IMR-90 (cell line): ENCODE measurements at regions not wholly inside any gene's neighbourhood (a gene's known extent, or its start where the extent isn't known, plus 50 kb on each side); places are given as distances from the start of the nearest gene placed in this dataset.

ENCODE experiments used
- ATAC-seq: fragments of 200-7000 bp; cut with Tn5 transposase; 2 replicates; pipeline ENCODE4 v1.9.1; 2020; ENCODE audit warnings: low read depth, mild to moderate bottlenecking, moderate library complexity
- BruUV-seq: library from RNA; stranded (reverse); fragments of 400-500 nt; replicated peaks from 2 replicates; lab custom pipeline; 2021; lab: Mats Ljungman, UMichigan
- CTCF ChIA-PET: fragments of 300-600 bp; formaldehyde crosslinking; extraction: SDS; loops from one replicate; lab custom pipeline; 2021; ENCODE audit warnings: antibody characterized with exemption; lab: Yijun Ruan, JAX
- POLR2A ChIA-PET: fragments of 300-600 bp; sonication (Branson Sonifier 250); formaldehyde crosslinking; loops from one replicate; lab custom pipeline; 2022; ENCODE audit warnings: antibody characterized with exemption; ENCODE audit not compliant: unreplicated experiment; lab: Charles Lee
- DNase-seq: peaks from one replicate; pipeline ENCODE4 v3.0.0; 2013
- H2AFZ ChIP-seq: replicated peaks from 2 replicates; pipeline ENCODE3; 2013; ENCODE audit warnings: low read length, mild to moderate bottlenecking; ENCODE audit not compliant: poor library complexity
- H2AK5ac ChIP-seq: 2 replicates; pipeline ENCODE4 v1.6.1; 2013; ENCODE audit warnings: low read depth, low read length, inconsistent platforms
- H2AK9ac ChIP-seq: replicated peaks from 2 replicates; pipeline ENCODE3; 2013; ENCODE audit warnings: mild to moderate bottlenecking, low read depth, low read length, moderate library complexity; ENCODE audit not compliant: poor library complexity
- H2BK120ac ChIP-seq: 2 replicates; pipeline ENCODE4 v1.6.1; 2013; ENCODE audit warnings: low read depth, low read length, inconsistent platforms
- H2BK15ac ChIP-seq: 3 replicates; pipeline ENCODE4 v1.6.1; 2013; ENCODE audit warnings: low read depth, low read length, inconsistent platforms
- H2BK20ac ChIP-seq: 2 replicates; pipeline ENCODE4 v1.6.1; 2013; ENCODE audit warnings: low read depth, mild to moderate bottlenecking, inconsistent platforms, low read length, moderate library complexity
- H2BK5ac ChIP-seq: 2 replicates; pipeline ENCODE4 v1.6.1; 2013; ENCODE audit warnings: mild to moderate bottlenecking, low read depth, low read length, inconsistent platforms; ENCODE audit not compliant: poor library complexity, severe bottlenecking
- H3K14ac ChIP-seq: replicated peaks from 2 replicates; pipeline ENCODE4 v1.6.1; 2013; ENCODE audit warnings: low read depth, low read length, inconsistent platforms
- H3K18ac ChIP-seq: 2 replicates; pipeline ENCODE4 v1.6.1; 2013; ENCODE audit warnings: low read depth, low read length, control low read depth
- H3K23ac ChIP-seq: 2 replicates; pipeline ENCODE4 v1.6.1; 2013; ENCODE audit warnings: low read depth, low read length, inconsistent platforms
- H3K27ac ChIP-seq: 2 replicates; pipeline ENCODE4 v1.5.1; 2013; ENCODE audit warnings: mild to moderate bottlenecking, control low read depth, low read length; ENCODE audit not compliant: insufficient read depth
- H3K27me3 ChIP-seq: 2 replicates; pipeline ENCODE4 v1.6.1; 2013; ENCODE audit warnings: low read length; ENCODE audit not compliant: control insufficient read depth, insufficient read depth
- H3K36me3 ChIP-seq: 2 replicates; pipeline ENCODE4 v1.6.1; 2013; ENCODE audit warnings: low read length, mixed read lengths; ENCODE audit not compliant: control insufficient read depth, insufficient read depth
- H3K4ac ChIP-seq: 2 replicates; pipeline ENCODE4 v1.6.1; 2013; ENCODE audit warnings: low read depth, low read length, inconsistent platforms
- H3K4me1 ChIP-seq: 2 replicates; pipeline ENCODE4 v1.6.1; 2013; ENCODE audit warnings: low read length, mixed read lengths; ENCODE audit not compliant: control insufficient read depth, insufficient read depth
- H3K4me2 ChIP-seq: 2 replicates; pipeline ENCODE4 v1.6.1; 2013; ENCODE audit warnings: low read depth, mild to moderate bottlenecking, control low read depth, low read length, moderate library complexity
- H3K4me3 ChIP-seq: 2 replicates; pipeline ENCODE4 v1.5.1; 2013; ENCODE audit warnings: low read depth, mild to moderate bottlenecking, control low read depth, low read length, moderate library complexity; ENCODE audit not compliant: insufficient read depth
- H3K56ac ChIP-seq: 2 replicates; pipeline ENCODE4 v1.6.1; 2013; ENCODE audit warnings: low read length, inconsistent platforms; ENCODE audit not compliant: insufficient read depth; ENCODE audit errors: extremely low read depth
- H3K79me1 ChIP-seq, 2 experiments: 2 replicates each; pipeline ENCODE4 v1.6.1; 2013; ENCODE audit warnings: low read length in 2 of 2, inconsistent platforms in 1 of 2, low read depth in 1 of 2
- H3K9ac ChIP-seq: 2 replicates; pipeline ENCODE4 v1.6.1; 2013; ENCODE audit warnings: low read depth, low read length, control low read depth
- H3K9me1 ChIP-seq: 2 replicates; pipeline ENCODE4 v1.6.1; 2013; ENCODE audit warnings: low read length, inconsistent platforms; ENCODE audit not compliant: insufficient read depth
- H3K9me3 ChIP-seq: 2 replicates; pipeline ENCODE4 v1.6.1; 2013; ENCODE audit warnings: low read length; ENCODE audit not compliant: control insufficient read depth, insufficient read depth
- H4K20me1 ChIP-seq: 2 replicates; pipeline ENCODE4 v1.6.1; 2013; ENCODE audit warnings: low read length, inconsistent platforms; ENCODE audit not compliant: insufficient read depth
- H4K5ac ChIP-seq: 2 replicates; pipeline ENCODE4 v1.6.1; 2013; ENCODE audit warnings: mild to moderate bottlenecking, low read depth, low read length, control low read depth
- H4K8ac ChIP-seq, 2 experiments: 2 replicates each; pipeline ENCODE4 v1.6.1; 2013; ENCODE audit warnings: low read depth in 2 of 2, low read length in 2 of 2, control low read depth in 1 of 2, inconsistent platforms in 1 of 2
- H4K91ac ChIP-seq: 2 replicates; pipeline ENCODE4 v1.6.1; 2013; ENCODE audit warnings: low read depth, low read length, inconsistent platforms; ENCODE audit not compliant: insufficient read depth
- BHLHE40 ChIP-seq: fragments of 150-350 bp; IDR thresholded peaks from 2 replicates; pipeline ENCODE4 v1.6.1; 2016; ENCODE audit warnings: mild to moderate bottlenecking, low read depth, low read length
- CTCF ChIP-seq: conservative IDR thresholded peaks from 2 replicates; pipeline ENCODE4 v1.5.1; 2012; ENCODE audit warnings: mild to moderate bottlenecking, low read depth, low read length, improper control_type of control experiment
- ELK1 ChIP-seq: fragments of 150-350 bp; IDR thresholded peaks from 2 replicates; pipeline ENCODE4 v1.6.1; 2016; ENCODE audit warnings: low read depth, mild to moderate bottlenecking, low read length, moderate library complexity, borderline replicate concordance
- FOS ChIP-seq: fragments of 150-350 bp; IDR thresholded peaks from 2 replicates; pipeline ENCODE4 v1.6.1; 2016; ENCODE audit warnings: low read depth, low read length
- MAFK ChIP-seq: IDR thresholded peaks from 2 replicates; pipeline ENCODE4 v1.6.1; 2012; ENCODE audit warnings: low read depth, low read length, improper control_type of control experiment
- MXI1 ChIP-seq: IDR thresholded peaks from 2 replicates; pipeline ENCODE4 v1.6.1; 2012; ENCODE audit warnings: low read depth, mild to moderate bottlenecking, low read length, moderate library complexity, borderline replicate concordance
- NFE2L2 ChIP-seq: fragments of 150-350 bp; IDR thresholded peaks from 2 replicates; pipeline ENCODE4 v1.6.1; 2016; ENCODE audit warnings: low read depth, mild to moderate bottlenecking, low read length
- POLR2A ChIP-seq: IDR thresholded peaks from 2 replicates; pipeline ENCODE4 v1.6.1; 2012; ENCODE audit warnings: mild to moderate bottlenecking, low read depth, low read length
- RAD21 ChIP-seq: IDR thresholded peaks from 2 replicates; pipeline ENCODE4 v1.6.1; 2012; ENCODE audit warnings: low read length, improper control_type of control experiment
- RCOR1 ChIP-seq: IDR thresholded peaks from 2 replicates; pipeline ENCODE4 v1.6.1; 2012; ENCODE audit warnings: mild to moderate bottlenecking, low read length, improper control_type of control experiment; ENCODE audit not compliant: insufficient replicate concordance
- RFX5 ChIP-seq: IDR thresholded peaks from 2 replicates; pipeline ENCODE4 v1.8.0; 2012; ENCODE audit warnings: low read depth, mild to moderate bottlenecking, low read length, moderate library complexity
- USF2 ChIP-seq: fragments of 150-350 bp; IDR thresholded peaks from 2 replicates; pipeline ENCODE4 v1.6.1; 2017; ENCODE audit warnings: mild to moderate bottlenecking, antibody characterized with exemption, low read length, low read depth
- WGBS, 2 experiments: methylation state at CpG; one replicate each; pipeline versions ENCODE4 v1.1.5 to v1.1.7; 2013; ENCODE audit warnings: missing lambda C conversion rate in 2 of 2; ENCODE audit not compliant: insufficient read length in 1 of 2; ENCODE audit errors: extremely low coverage in 2 of 2; 5-methylcytosine and 5-hydroxymethylcytosine counted together
- dilution Hi-C: fragments of 300-500 bp; cut with HindIII; formaldehyde crosslinking; loops from one replicate; pipeline ENCODE4 v1.14.3; 2018; ENCODE audit warnings: low sequenced_read_pairs; ENCODE audit not compliant: unreplicated experiment
- in situ Hi-C: fragments of 300-500 bp; cut with MboI; formaldehyde crosslinking; loops from 3 replicates; pipeline ENCODE4 v1.14.3; 2019; ENCODE audit warnings: low sequenced_read_pairs, inconsistent platforms, mixed read lengths
- intact Hi-C: fragments of 100-400 bp; cut with micrococcal nuclease; formaldehyde crosslinking; loops from 2 replicates; pipeline ENCODE4 v1.10.0; 2022

- no peak overlapping the region for H3K9ac ChIP-seq
- H4K5ac ChIP-seq: no peak overlapping the region
- no peak overlapping the region for H2BK120ac ChIP-seq
- no peak overlapping the region for H3K56ac ChIP-seq
- in situ Hi-C loops: no loop called here
- no peaks in the 10 kb centered on the region for H4K20me1 ChIP-seq
- H3K9me3 ChIP-seq: no peaks in the 10 kb centered on the region
- H2BK20ac ChIP-seq: no peak overlapping the region
- no peak overlapping the region for H2AFZ ChIP-seq
- no peak overlapping the region for H3K4me2 ChIP-seq
- no peak overlapping the region for H3K18ac ChIP-seq
- BruUV-seq: no TSS peak
- H3K4me1 ChIP-seq: no peaks in the 10 kb centered on the region
- no peak overlapping the region for H2AK9ac ChIP-seq
- H3K14ac ChIP-seq: no peak overlapping the region
- TF ChIP-seq MXI1 (no peak), RFX5 (no peak), MAFK (no peak), RCOR1 (no peak), USF2 (no peak), FOS (no peak), ELK1 (no peak), NFE2L2 (no peak), RAD21 (no peak), POLR2A (no peak), CTCF (no peak), BHLHE40 (no peak)
- intact Hi-C loops: no loop called here
- CTCF ChIA-PET: no interaction called here
- no peak overlapping the region for H3K4me3 ChIP-seq
- no peak overlapping the region for H4K8ac ChIP-seq
- dilution Hi-C loops: no loop called here
- no peak overlapping the region for H3K23ac ChIP-seq
- no peak for ATAC-seq
- H2BK5ac ChIP-seq: no peak overlapping the region
- H3K9me1 ChIP-seq: no peaks in the 10 kb centered on the region
- no CpG with 5 or more reads among the region's 6 CpGs for WGBS, 2 experiments
- no peak overlapping the region for H3K27ac ChIP-seq
- H3K36me3 ChIP-seq: no peaks in the 10 kb centered on the region
- POLR2A ChIA-PET: no interaction called here
- H3K79me1 ChIP-seq: no peaks in the 10 kb centered on the region
- no peak for DNase-seq
- H2AK5ac ChIP-seq: no peak overlapping the region
- no peak overlapping the region for H3K4ac ChIP-seq
- H4K91ac ChIP-seq: no peak overlapping the region
- no peak overlapping the region for H2BK15ac ChIP-seq
- H3K27me3 ChIP-seq: no peaks in the 10 kb centered on the region
Measured at GRCh38 chrY:12425506-12425905, 275.5 kb upstream of the USP9Y start.
